ENCODE measurements at regions not wholly inside any gene's neighbourhood (a gene's known extent, or its start where the extent isn't known, plus 50 kb on each side); places are given as distances from the start of the nearest gene placed in this dataset.

DNA sequence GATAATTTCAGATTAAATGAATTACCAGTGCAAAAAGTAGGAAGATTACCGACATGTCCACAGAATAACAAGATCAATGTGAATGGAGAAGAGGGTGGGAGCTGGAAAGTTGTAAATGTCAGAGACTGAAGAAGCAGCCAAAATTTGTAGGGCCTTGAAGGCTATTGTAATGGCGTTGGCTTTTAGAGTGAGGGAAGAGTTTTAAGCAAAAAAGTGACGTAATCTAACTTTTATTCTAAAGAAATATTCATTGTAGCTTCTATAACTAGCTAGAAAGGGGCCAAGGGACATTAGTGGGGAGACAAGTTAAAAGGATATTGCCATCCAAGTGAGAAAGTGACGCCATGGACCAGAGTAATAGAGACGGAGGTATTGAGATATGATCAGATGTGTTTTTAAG lies 63.3 kb upstream of the PCDH7 start:
- no peak for TF ChIP-seq NFIC (IDR thresholded peaks at IDR 0.05)
- TF ChIP-seq, protein P1, sequence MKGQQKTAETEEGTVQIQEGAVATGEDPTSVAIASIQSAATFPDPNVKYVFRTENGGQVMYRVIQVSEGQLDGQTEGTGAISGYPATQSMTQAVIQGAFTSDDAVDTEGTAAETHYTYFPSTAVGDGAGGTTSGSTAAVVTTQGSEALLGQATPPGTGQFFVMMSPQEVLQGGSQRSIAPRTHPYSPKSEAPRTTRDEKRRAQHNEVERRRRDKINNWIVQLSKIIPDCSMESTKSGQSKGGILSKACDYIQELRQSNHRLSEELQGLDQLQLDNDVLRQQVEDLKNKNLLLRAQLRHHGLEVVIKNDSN (IDR thresholded peaks at IDR 0.05): no peak
- TF ChIP-seq ZBTB7A (IDR thresholded peaks at IDR 0.05; ENCODE audit: low read depth): no peak
- TF ChIP-seq MAX (IDR thresholded peaks at IDR 0.05): no peak
- TF ChIP-seq YY1 (IDR thresholded peaks at IDR 0.05; ENCODE audit: low read depth): no peak
- no peak for TF ChIP-seq RAD21 (IDR thresholded peaks at IDR 0.05; ENCODE audit: low read depth)
- TF ChIP-seq, protein P2, sequence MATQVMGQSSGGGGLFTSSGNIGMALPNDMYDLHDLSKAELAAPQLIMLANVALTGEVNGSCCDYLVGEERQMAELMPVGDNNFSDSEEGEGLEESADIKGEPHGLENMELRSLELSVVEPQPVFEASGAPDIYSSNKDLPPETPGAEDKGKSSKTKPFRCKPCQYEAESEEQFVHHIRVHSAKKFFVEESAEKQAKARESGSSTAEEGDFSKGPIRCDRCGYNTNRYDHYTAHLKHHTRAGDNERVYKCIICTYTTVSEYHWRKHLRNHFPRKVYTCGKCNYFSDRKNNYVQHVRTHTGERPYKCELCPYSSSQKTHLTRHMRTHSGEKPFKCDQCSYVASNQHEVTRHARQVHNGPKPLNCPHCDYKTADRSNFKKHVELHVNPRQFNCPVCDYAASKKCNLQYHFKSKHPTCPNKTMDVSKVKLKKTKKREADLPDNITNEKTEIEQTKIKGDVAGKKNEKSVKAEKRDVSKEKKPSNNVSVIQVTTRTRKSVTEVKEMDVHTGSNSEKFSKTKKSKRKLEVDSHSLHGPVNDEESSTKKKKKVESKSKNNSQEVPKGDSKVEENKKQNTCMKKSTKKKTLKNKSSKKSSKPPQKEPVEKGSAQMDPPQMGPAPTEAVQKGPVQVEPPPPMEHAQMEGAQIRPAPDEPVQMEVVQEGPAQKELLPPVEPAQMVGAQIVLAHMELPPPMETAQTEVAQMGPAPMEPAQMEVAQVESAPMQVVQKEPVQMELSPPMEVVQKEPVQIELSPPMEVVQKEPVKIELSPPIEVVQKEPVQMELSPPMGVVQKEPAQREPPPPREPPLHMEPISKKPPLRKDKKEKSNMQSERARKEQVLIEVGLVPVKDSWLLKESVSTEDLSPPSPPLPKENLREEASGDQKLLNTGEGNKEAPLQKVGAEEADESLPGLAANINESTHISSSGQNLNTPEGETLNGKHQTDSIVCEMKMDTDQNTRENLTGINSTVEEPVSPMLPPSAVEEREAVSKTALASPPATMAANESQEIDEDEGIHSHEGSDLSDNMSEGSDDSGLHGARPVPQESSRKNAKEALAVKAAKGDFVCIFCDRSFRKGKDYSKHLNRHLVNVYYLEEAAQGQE (IDR thresholded peaks at IDR 0.05; ENCODE audit: low read depth): no peak
- TF ChIP-seq EP300 (IDR thresholded peaks at IDR 0.05; ENCODE audit: borderline replicate concordance): no peak

DNA sequence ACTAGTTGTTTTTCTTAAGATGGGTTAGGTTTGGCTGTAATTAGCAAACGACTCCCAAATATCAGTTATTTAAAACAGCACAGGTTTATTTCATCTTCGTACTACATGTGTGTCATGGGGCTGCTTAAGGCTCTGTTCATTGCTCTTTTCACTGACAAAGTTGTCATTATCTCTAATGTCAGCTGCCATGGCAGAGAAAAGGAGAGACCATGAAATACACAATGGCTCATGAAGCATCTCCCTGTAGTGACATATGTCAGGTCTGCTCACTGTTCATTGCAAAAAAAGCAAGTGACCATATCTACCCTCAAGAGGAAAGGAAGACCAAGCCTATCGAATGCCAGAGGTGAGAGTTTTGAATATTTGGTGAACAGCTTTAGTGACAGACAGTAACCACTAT lies 52.2 kb upstream of the PCDH7 start:
- TF ChIP-seq EP300 (IDR thresholded peaks at IDR 0.05; ENCODE audit: borderline replicate concordance) (no peak), CREB1 (IDR thresholded peaks at IDR 0.05; ENCODE audit: low read depth) (no peak), CEBPB (IDR thresholded peaks at IDR 0.05) (no peak), TAF1 (IDR thresholded peaks at IDR 0.05; ENCODE audit: low read depth) (no peak), YY1 (IDR thresholded peaks at IDR 0.05; ENCODE audit: low read depth) (no peak), NFIC (IDR thresholded peaks at IDR 0.05) (no peak), FOXM1 (IDR thresholded peaks at IDR 0.05; ENCODE audit: borderline replicate concordance, low read depth) (no peak), TCF12 (IDR thresholded peaks at IDR 0.05; ENCODE audit: low read depth) (no peak), MAX (IDR thresholded peaks at IDR 0.05) (no peak), EGR1 (IDR thresholded peaks at IDR 0.05) (no peak), RAD21 (IDR thresholded peaks at IDR 0.05; ENCODE audit: low read depth) (no peak), TEAD4 (IDR thresholded peaks at IDR 0.05) (no peak), ZBTB7A (IDR thresholded peaks at IDR 0.05; ENCODE audit: low read depth) (no peak)
- TF ChIP-seq, protein P1 (IDR thresholded peaks at IDR 0.05): no peak
- TF ChIP-seq, protein P2 (IDR thresholded peaks at IDR 0.05; ENCODE audit: low read depth): no peak

- TF ChIP-seq FOXM1 (IDR thresholded peaks at IDR 0.05; ENCODE audit: borderline replicate concordance, low read depth): no peak
- TF ChIP-seq TEAD4 (IDR thresholded peaks at IDR 0.05): no peak
- no peak for TF ChIP-seq TAF1 (IDR thresholded peaks at IDR 0.05; ENCODE audit: low read depth)
- TF ChIP-seq EP300 (IDR thresholded peaks at IDR 0.05; ENCODE audit: borderline replicate concordance): no peak
- no peak for TF ChIP-seq MAX (IDR thresholded peaks at IDR 0.05)
- TF ChIP-seq ZBTB7A (IDR thresholded peaks at IDR 0.05; ENCODE audit: low read depth): no peak
- TF ChIP-seq CEBPB (IDR thresholded peaks at IDR 0.05): no peak
- TF ChIP-seq, protein P2 (IDR thresholded peaks at IDR 0.05; ENCODE audit: low read depth): no peak
- TF ChIP-seq RAD21 (IDR thresholded peaks at IDR 0.05; ENCODE audit: low read depth): no peak
Measured at GRCh38 chr4:30670206-30670605, 50.0 kb upstream of the PCDH7 start.

All from Ishikawa (cell line).